GM06990 (cell line): ENCODE measurements at regions not wholly inside any gene's neighbourhood (a gene's known extent, or its start where the extent isn't known, plus 50 kb on each side); places are given as distances from the start of the nearest gene placed in this dataset.

ENCODE experiments used
- DNase-seq: peaks from one replicate; pipeline ENCODE4 v3.0.0-alpha.2; 2011; ENCODE audit not compliant: insufficient read length; ENCODE audit errors: extremely low read depth
- H3K27me3 ChIP-seq: replicated peaks from 2 replicates; pipeline ENCODE4 v1.6.0; 2011; ENCODE audit warnings: low read length; ENCODE audit not compliant: control insufficient read depth, insufficient read depth
- H3K36me3 ChIP-seq: 2 replicates; pipeline ENCODE4 v1.5.1; 2011; ENCODE audit warnings: low read length; ENCODE audit not compliant: control insufficient read depth, insufficient read depth
- H3K4me3 ChIP-seq: replicated peaks from 2 replicates; pipeline ENCODE4 v1.5.1; 2011; ENCODE audit warnings: low read depth, mild to moderate bottlenecking, control low read depth, low read length
- CTCF ChIP-seq: IDR thresholded peaks from 2 replicates; pipeline ENCODE4 v1.5.1; 2011; ENCODE audit warnings: low read length, control low read depth, mild to moderate bottlenecking, inconsistent platforms; ENCODE audit not compliant: insufficient read depth, poor library complexity, severe bottlenecking

- no peaks in the 10 kb centered on the region for H3K36me3 ChIP-seq
- peaks cover 1% of the 10 kb centered on the region; the same call in 1 of the 2 replicates for H3K27me3 ChIP-seq
- H3K4me3 ChIP-seq = no peak overlapping the region
- no peak for TF ChIP-seq CTCF
- no peak for DNase-seq
Measured at GRCh38 chr17:79360196-79360595, 250.7 kb downstream of the RBFOX3 start.

- no peaks in the 10 kb centered on the region; the same call in 1 of the 2 replicates for H3K27me3 ChIP-seq
- no peak for DNase-seq
- no peaks in the 10 kb centered on the region for H3K36me3 ChIP-seq
Measured at GRCh38 chr17:79356839-79357447, 253.9 kb downstream of the RBFOX3 start.

GRCh38 chr17:79355165-79355564, 255.7 kb downstream of the RBFOX3 start:
- H3K4me3 ChIP-seq = no peak overlapping the region
- no peaks in the 10 kb centered on the region for H3K27me3 ChIP-seq
- TF ChIP-seq CTCF = no peak
- no peaks in the 10 kb centered on the region for H3K36me3 ChIP-seq
- no peak for DNase-seq

More at GRCh38 chr17:79356839-79357447, 253.9 kb downstream of the RBFOX3 start:
- TF ChIP-seq CTCF = no peak
- H3K4me3 ChIP-seq = no peak overlapping the region

- no peak for DNase-seq
- Histone ChIP-seq H3K36me3 (no peaks in the 10 kb centered on the region), H3K4me3 (no peak overlapping the region), H3K27me3 (no peaks in the 10 kb centered on the region)
- no peak for TF ChIP-seq CTCF
Measured at GRCh38 chr17:79354173-79354820, 256.6 kb downstream of the RBFOX3 start.

- Histone ChIP-seq H3K27me3 (0 out of 2 replicates have a peak, but pooled peaks cover 2% of the 10 kb centered on the region), H3K4me3 (no peak overlapping the region), H3K36me3 (no peaks in the 10 kb centered on the region)
- no peak for TF ChIP-seq CTCF
- no peak for DNase-seq
Measured at GRCh38 chr17:79353548-79353947, 257.3 kb downstream of the RBFOX3 start.
